ENCODE measurements at regions not wholly inside any gene's neighbourhood (a gene's known extent, or its start where the extent isn't known, plus 50 kb on each side); places are given as distances from the start of the nearest gene placed in this dataset.
"Not testable (repeated sequence)": the region's sequence is repeated elsewhere in the genome, so short reads cannot be mapped to it uniquely, and the experiment has no call there.

GRCh38 chr21:10346933-10347615 lies 174.3 kb upstream of the TPTE start:
- DNase-seq (ENCODE audit: low spot score); CTCF ChIA-PET; H3K4me1 Mint-ChIP-seq; POLR2A ChIA-PET; H3K27ac Mint-ChIP-seq; H3K4me3 Mint-ChIP-seq; ATAC-seq: not testable (repeated sequence)
- Mint-ChIP-seq H3K27me3 (ENCODE audit: low read depth) (peaks cover 48% of the 10 kb centered on the region), H3K36me3 (peaks cover 70% of the 10 kb centered on the region), H3K9me3 (peaks cover 67% of the 10 kb centered on the region)

GRCh38 chr21:10347675-10348074 lies 173.7 kb upstream of the TPTE start:
- H3K4me1 Mint-ChIP-seq; DNase-seq (ENCODE audit: low spot score); ATAC-seq; H3K27ac Mint-ChIP-seq; CTCF ChIA-PET; H3K4me3 Mint-ChIP-seq; POLR2A ChIA-PET: not testable (repeated sequence)
- H3K36me3 Mint-ChIP-seq = peaks cover 76% of the 10 kb centered on the region
- H3K27me3 Mint-ChIP-seq (ENCODE audit: low read depth) = peaks cover 53% of the 10 kb centered on the region
- H3K9me3 Mint-ChIP-seq = peaks cover 73% of the 10 kb centered on the region

GRCh38 chr21:10348150-10348549 lies 173.2 kb upstream of the TPTE start:
- Mint-ChIP-seq H3K9me3 (peaks cover 78% of the 10 kb centered on the region), H3K27me3 (ENCODE audit: low read depth) (peaks cover 57% of the 10 kb centered on the region), H3K36me3 (peaks cover 81% of the 10 kb centered on the region)
- H3K4me1 Mint-ChIP-seq; H3K27ac Mint-ChIP-seq; POLR2A ChIA-PET; H3K4me3 Mint-ChIP-seq; ATAC-seq; DNase-seq (ENCODE audit: low spot score); CTCF ChIA-PET: not testable (repeated sequence)

GRCh38 chr21:10354851-10355578 lies 166.4 kb upstream of the TPTE start:
- H3K9me3 Mint-ChIP-seq = peaks cover 89% of the 10 kb centered on the region

GRCh38 chr21:10359120-10359519 lies 162.3 kb upstream of the TPTE start:
- CTCF ChIA-PET; H3K27ac Mint-ChIP-seq; DNase-seq (ENCODE audit: low spot score); ATAC-seq; POLR2A ChIA-PET; H3K4me3 Mint-ChIP-seq; H3K4me1 Mint-ChIP-seq: not testable (repeated sequence)
- peaks cover 84% of the 10 kb centered on the region for H3K9me3 Mint-ChIP-seq
- H3K36me3 Mint-ChIP-seq = peaks cover 80% of the 10 kb centered on the region
- H3K27me3 Mint-ChIP-seq (ENCODE audit: low read depth) = peaks cover 49% of the 10 kb centered on the region

More at GRCh38 chr21:10354851-10355578, 166.4 kb upstream of the TPTE start:
- ATAC-seq; H3K4me1 Mint-ChIP-seq; H3K27ac Mint-ChIP-seq; POLR2A ChIA-PET; DNase-seq (ENCODE audit: low spot score); H3K4me3 Mint-ChIP-seq; CTCF ChIA-PET: not testable (repeated sequence)
- Mint-ChIP-seq H3K27me3 (ENCODE audit: low read depth) (peaks cover 49% of the 10 kb centered on the region), H3K36me3 (peaks cover 84% of the 10 kb centered on the region)

- CTCF ChIA-PET; H3K4me3 Mint-ChIP-seq; H3K27ac Mint-ChIP-seq; DNase-seq (ENCODE audit: low spot score); POLR2A ChIA-PET; H3K4me1 Mint-ChIP-seq; ATAC-seq: not testable (repeated sequence)
- peaks cover 72% of the 10 kb centered on the region for H3K36me3 Mint-ChIP-seq
- H3K27me3 Mint-ChIP-seq (ENCODE audit: low read depth) = peaks cover 49% of the 10 kb centered on the region
- H3K9me3 Mint-ChIP-seq = peaks cover 76% of the 10 kb centered on the region
These were observed 161.5 kb upstream of the TPTE start for GRCh38 chr21:10359911-10360310.

- peaks cover 60% of the 10 kb centered on the region for H3K36me3 Mint-ChIP-seq
- ATAC-seq; H3K4me1 Mint-ChIP-seq; H3K27ac Mint-ChIP-seq; POLR2A ChIA-PET; CTCF ChIA-PET; H3K4me3 Mint-ChIP-seq; DNase-seq (ENCODE audit: low spot score): not testable (repeated sequence)
- peaks cover 63% of the 10 kb centered on the region for H3K9me3 Mint-ChIP-seq
- peaks cover 41% of the 10 kb centered on the region for H3K27me3 Mint-ChIP-seq (ENCODE audit: low read depth)
These were observed 160.1 kb upstream of the TPTE start for GRCh38 chr21:10361214-10361736.

GRCh38 chr21:10362816-10363215 lies 158.6 kb upstream of the TPTE start:
- peaks cover 48% of the 10 kb centered on the region for H3K36me3 Mint-ChIP-seq
- CTCF ChIA-PET; H3K4me3 Mint-ChIP-seq; H3K27ac Mint-ChIP-seq; ATAC-seq; POLR2A ChIA-PET; DNase-seq (ENCODE audit: low spot score); H3K4me1 Mint-ChIP-seq: not testable (repeated sequence)
- peaks cover 34% of the 10 kb centered on the region for H3K27me3 Mint-ChIP-seq (ENCODE audit: low read depth)
- peaks cover 50% of the 10 kb centered on the region for H3K9me3 Mint-ChIP-seq

- H3K4me1 Mint-ChIP-seq; CTCF ChIA-PET; POLR2A ChIA-PET; DNase-seq (ENCODE audit: low spot score); ATAC-seq; H3K4me3 Mint-ChIP-seq; H3K27ac Mint-ChIP-seq: not testable (repeated sequence)
- Mint-ChIP-seq H3K36me3 (peaks cover 45% of the 10 kb centered on the region), H3K9me3 (peaks cover 46% of the 10 kb centered on the region), H3K27me3 (ENCODE audit: low read depth) (peaks cover 32% of the 10 kb centered on the region)
These were observed 158.1 kb upstream of the TPTE start for GRCh38 chr21:10363321-10363720.

GRCh38 chr21:10366210-10366609 lies 155.2 kb upstream of the TPTE start:
- H3K4me1 Mint-ChIP-seq; POLR2A ChIA-PET; H3K4me3 Mint-ChIP-seq; DNase-seq (ENCODE audit: low spot score); H3K27ac Mint-ChIP-seq; CTCF ChIA-PET; ATAC-seq: not testable (repeated sequence)
- Mint-ChIP-seq H3K36me3 (peaks cover 29% of the 10 kb centered on the region), H3K9me3 (peaks cover 34% of the 10 kb centered on the region), H3K27me3 (ENCODE audit: low read depth) (peaks cover 24% of the 10 kb centered on the region)

- H3K4me3 Mint-ChIP-seq; DNase-seq (ENCODE audit: low spot score); ATAC-seq; POLR2A ChIA-PET; H3K27ac Mint-ChIP-seq; H3K4me1 Mint-ChIP-seq; CTCF ChIA-PET: not testable (repeated sequence)
- Mint-ChIP-seq H3K36me3 (peaks cover 15% of the 10 kb centered on the region), H3K9me3 (peaks cover 20% of the 10 kb centered on the region), H3K27me3 (ENCODE audit: low read depth) (peaks cover 14% of the 10 kb centered on the region)
These were observed 153.8 kb upstream of the TPTE start for GRCh38 chr21:10367586-10367985.

GRCh38 chr21:10368323-10368798 lies 153.0 kb upstream of the TPTE start:
- H3K27ac Mint-ChIP-seq; H3K4me1 Mint-ChIP-seq; DNase-seq (ENCODE audit: low spot score); H3K36me3 Mint-ChIP-seq; CTCF ChIA-PET; H3K27me3 Mint-ChIP-seq (ENCODE audit: low read depth); H3K4me3 Mint-ChIP-seq; POLR2A ChIA-PET; ATAC-seq: not testable (repeated sequence)
- peaks cover 12% of the 10 kb centered on the region for H3K9me3 Mint-ChIP-seq
